ENCODE measurements at regions not wholly inside any gene's neighbourhood (a gene's known extent, or its start where the extent isn't known, plus 50 kb on each side); places are given as distances from the start of the nearest gene placed in this dataset.

- no peak for TF ChIP-seq CTCF (IDR thresholded peaks at IDR 0.05)
- no peak for TF ChIP-seq POLR2A (IDR thresholded peaks at IDR 0.05)
Measured at GRCh38 chr16:48969611-48970010, 312.0 kb downstream of the CBLN1 start.
